Esophagus muscularis mucosa (tissue), 3 donors: ENCODE measurements at regions not wholly inside any gene's neighbourhood (a gene's known extent, or its start where the extent isn't known, plus 50 kb on each side); places are given as distances from the start of the nearest gene placed in this dataset.

Experiments used
- POLR2A ChIP-seq: fragments of 450-650 bp; IDR thresholded peaks from one replicate; pipeline ENCODE4 v1.6.1; 2017; ENCODE audit warnings: antibody characterized with exemption, moderate library complexity, mild to moderate bottlenecking, low read depth
- TF ChIP-seq, protein P1 (sequence below), 3 experiments: fragments of 200-600 bp in 2 of 3; fragments of 450-650 bp in 1 of 3; sonication (generic) in 2 of 3; IDR thresholded peaks; one replicate each; pipeline ENCODE4 v1.5.1; 2017 to 2019; ENCODE audit warnings: antibody characterized with exemption in 3 of 3, mild to moderate bottlenecking in 2 of 3, moderate library complexity in 1 of 3

GRCh38 chrX:55144697-55145096 lies 55.9 kb downstream of the PAGE2 start:
- TF ChIP-seq, protein P1, sequence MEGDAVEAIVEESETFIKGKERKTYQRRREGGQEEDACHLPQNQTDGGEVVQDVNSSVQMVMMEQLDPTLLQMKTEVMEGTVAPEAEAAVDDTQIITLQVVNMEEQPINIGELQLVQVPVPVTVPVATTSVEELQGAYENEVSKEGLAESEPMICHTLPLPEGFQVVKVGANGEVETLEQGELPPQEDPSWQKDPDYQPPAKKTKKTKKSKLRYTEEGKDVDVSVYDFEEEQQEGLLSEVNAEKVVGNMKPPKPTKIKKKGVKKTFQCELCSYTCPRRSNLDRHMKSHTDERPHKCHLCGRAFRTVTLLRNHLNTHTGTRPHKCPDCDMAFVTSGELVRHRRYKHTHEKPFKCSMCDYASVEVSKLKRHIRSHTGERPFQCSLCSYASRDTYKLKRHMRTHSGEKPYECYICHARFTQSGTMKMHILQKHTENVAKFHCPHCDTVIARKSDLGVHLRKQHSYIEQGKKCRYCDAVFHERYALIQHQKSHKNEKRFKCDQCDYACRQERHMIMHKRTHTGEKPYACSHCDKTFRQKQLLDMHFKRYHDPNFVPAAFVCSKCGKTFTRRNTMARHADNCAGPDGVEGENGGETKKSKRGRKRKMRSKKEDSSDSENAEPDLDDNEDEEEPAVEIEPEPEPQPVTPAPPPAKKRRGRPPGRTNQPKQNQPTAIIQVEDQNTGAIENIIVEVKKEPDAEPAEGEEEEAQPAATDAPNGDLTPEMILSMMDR (IDR thresholded peaks at IDR 0.05), result no peak
- no peak for TF ChIP-seq POLR2A
